A549 (cell line): ENCODE measurements at regions not wholly inside any gene's neighbourhood (a gene's known extent, or its start where the extent isn't known, plus 50 kb on each side); places are given as distances from the start of the nearest gene placed in this dataset.

Source experiments
- ATAC-seq, 2 experiments: fragments of 200-7000 bp in 1 of 2; fragments of >200 bp in 1 of 2; cut with Nextera tagmentation in 1 of 2; cut with Tn5 transposase in 1 of 2; 3 replicates each; pipeline versions ENCODE4 v1.8.0 to v1.9.1; 2018 to 2020; ENCODE audit warnings: mild to moderate bottlenecking in 1 of 2, moderate library complexity in 1 of 2
- CTCF ChIA-PET: fragments of 300-600 bp; sonication (Branson Sonifier 250); formaldehyde crosslinking; extraction: SDS; loops from one replicate; lab custom pipeline; 2021; ENCODE audit warnings: antibody characterized with exemption, inconsistent platforms; lab: Yijun Ruan, JAX
- POLR2A ChIA-PET: fragments of 350-600 bp; formaldehyde crosslinking; extraction: SDS; loops from one replicate; lab custom pipeline; 2021; ENCODE audit warnings: antibody characterized with exemption, inconsistent platforms; lab: Yijun Ruan, JAX
- DNase-seq, 2 experiments: peaks; one replicate each; pipeline versions ENCODE4 v3.0.0 to v3.0.0-alpha.2; 2011 to 2016; ENCODE audit warnings: low read depth in 1 of 2, low spot score in 1 of 2
- FAIRE-seq: peaks from 2 replicates; lab custom pipeline; 2011; peaks lifted over from hg19 to GRCh38; lab: Jason Lieb, UNC
- H3K27ac ChIP-seq, 2 experiments: fragments of >200 bp; sonication (Bioruptor Twin); formaldehyde crosslinking; 3 replicates each; pipeline ENCODE4 v1.5.1; 2016 to 2017
- H3K4me1 ChIP-seq: fragments of >200 bp; sonication (Bioruptor Twin); formaldehyde crosslinking; 3 replicates; pipeline ENCODE4 v1.6.1; 2016
- H3K4me2 ChIP-seq: fragments of >200 bp; sonication (Bioruptor Twin); formaldehyde crosslinking; 3 replicates; pipeline ENCODE4 v1.6.1; 2016
- H3K4me3 ChIP-seq: fragments of >200 bp; sonication (Bioruptor Twin); formaldehyde crosslinking; 3 replicates; pipeline ENCODE4 v1.5.1; 2016
- H3K9me3 ChIP-seq: fragments of >200 bp; sonication (Bioruptor Twin); formaldehyde crosslinking; 3 replicates; pipeline ENCODE4 v1.6.1; 2016
- BCL3 ChIP-seq: fragments of >200 bp; sonication (Bioruptor Twin); formaldehyde crosslinking; IDR thresholded peaks from 3 replicates; pipeline ENCODE4 v1.6.1; 2016
- CHD2 ChIP-seq: fragments of 150-350 bp; IDR thresholded peaks from 2 replicates; pipeline ENCODE4 v1.6.1; 2014; ENCODE audit warnings: low read length; ENCODE audit not compliant: partially characterized antibody
- CHD4 ChIP-seq: fragments of 200-600 bp; sonication (generic); IDR thresholded peaks from 2 replicates; pipeline ENCODE4 v1.6.1; 2016; ENCODE audit warnings: antibody characterized with exemption, mild to moderate bottlenecking, borderline replicate concordance
- E2F6 ChIP-seq: IDR thresholded peaks from 2 replicates; pipeline ENCODE4 v1.6.1; 2012; ENCODE audit warnings: low read depth, borderline replicate concordance
- ELK1 ChIP-seq: fragments of 150-350 bp; IDR thresholded peaks from 2 replicates; pipeline ENCODE4 v1.6.1; 2014; ENCODE audit warnings: low read depth, mild to moderate bottlenecking, low read length
- HES2 ChIP-seq: fragments of >200 bp; sonication (Bioruptor Twin); formaldehyde crosslinking; IDR thresholded peaks from 2 replicates; pipeline ENCODE4 v1.6.1; 2016
- HEYL ChIP-seq: fragments of 250-450 bp; sonication (Bioruptor Pico); IDR thresholded peaks from 2 replicates; pipeline ENCODE4 v1.8.0; 2021; ENCODE audit warnings: mild to moderate bottlenecking, moderate library complexity
- HMGXB4 ChIP-seq: fragments of 250-450 bp; sonication (Bioruptor Pico); IDR thresholded peaks from 2 replicates; pipeline ENCODE4 v1.5.0; 2021; ENCODE audit warnings: mild to moderate bottlenecking, moderate library complexity, borderline replicate concordance
- HOXB13 ChIP-seq: fragments of 250-450 bp; sonication (Bioruptor Pico); IDR thresholded peaks from 2 replicates; pipeline ENCODE4 v1.5.0; 2020; ENCODE audit warnings: low read depth, mild to moderate bottlenecking, moderate library complexity
- HOXB5 ChIP-seq: fragments of 250-450 bp; sonication (Bioruptor Pico); IDR thresholded peaks from 2 replicates; pipeline ENCODE4 v1.5.0; 2020; ENCODE audit warnings: mild to moderate bottlenecking, moderate library complexity
- MAFK ChIP-seq: fragments of 450-650 bp; IDR thresholded peaks from 2 replicates; pipeline ENCODE4 v1.6.1; 2014; ENCODE audit not compliant: partially characterized antibody
- MYC ChIP-seq: IDR thresholded peaks from 2 replicates; pipeline ENCODE4 v1.6.1; 2012; ENCODE audit warnings: mild to moderate bottlenecking, inconsistent platforms, low read length, improper control_type of control experiment, borderline replicate concordance
- NPAS2 ChIP-seq: fragments of 250-450 bp; sonication (Bioruptor Pico); IDR thresholded peaks from 2 replicates; pipeline ENCODE4 v1.8.0; 2022; ENCODE audit warnings: mild to moderate bottlenecking, moderate library complexity, borderline replicate concordance
- PBX3 ChIP-seq: IDR thresholded peaks from 2 replicates; pipeline ENCODE4 v1.6.1; 2012
- REST ChIP-seq: fragments of 200-600 bp; sonication (generic); IDR thresholded peaks from 2 replicates; pipeline ENCODE4 v1.6.1; 2016; ENCODE audit warnings: antibody characterized with exemption, mild to moderate bottlenecking, moderate library complexity
- TP53 ChIP-seq: fragments of 250-450 bp; sonication (Bioruptor Pico); IDR thresholded peaks from 2 replicates; pipeline ENCODE4 v1.5.0; 2021; ENCODE audit warnings: mild to moderate bottlenecking, moderate library complexity
- USF2 ChIP-seq: fragments of 450-650 bp; IDR thresholded peaks from 2 replicates; pipeline ENCODE4 v1.6.1; 2014; ENCODE audit warnings: antibody characterized with exemption
- ZC3H11A ChIP-seq: fragments of 450-650 bp; IDR thresholded peaks from 2 replicates; pipeline ENCODE4 v1.6.1; 2014; ENCODE audit warnings: antibody characterized with exemption, mild to moderate bottlenecking
- ZFP36 ChIP-seq: fragments of 450-650 bp; IDR thresholded peaks from 2 replicates; pipeline ENCODE4 v1.6.1; 2014; ENCODE audit warnings: borderline replicate concordance; ENCODE audit not compliant: partially characterized antibody
- ZNF302 ChIP-seq: fragments of 250-450 bp; sonication (Bioruptor Pico); IDR thresholded peaks from 2 replicates; pipeline ENCODE4 v1.9.0; 2021; ENCODE audit warnings: inconsistent platforms, mild to moderate bottlenecking, moderate library complexity
- WGBS: methylation state at CpG from one replicate; pipeline ENCODE4 v1.1.6; 2017; ENCODE audit errors: missing lambda C conversion rate; 5-methylcytosine and 5-hydroxymethylcytosine counted together

- FAIRE-seq (no peak), ATAC-seq (no peak), DNase-seq (no peak)
- CTCF ChIA-PET = no interaction called here
- no peak overlapping the region for H3K27ac ChIP-seq
- H3K4me2 ChIP-seq = no peak overlapping the region
- H3K9me3 ChIP-seq = no peaks in the 10 kb centered on the region
- 96% methylated on average over 15 of the region's 23 CpGs for WGBS
- TF ChIP-seq USF2 (no peak), HES2 (no peak), BCL3 (no peak), ZFP36 (no peak), HMGXB4 (no peak), ZC3H11A (no peak), MAFK (no peak), HEYL (CRISPR knock-in tag) (no peak), CHD4 (no peak), ZNF302 (CRISPR knock-in tag) (no peak), REST (no peak), PBX3 (no peak), MYC (no peak), ELK1 (no peak), HOXB13 (no peak), HOXB5 (CRISPR knock-in tag) (no peak), E2F6 (no peak), TP53 (CRISPR knock-in tag) (no peak), NPAS2 (no peak), CHD2 (no peak)
- peaks cover 5% of the 10 kb centered on the region; the same call in 1 of the 3 replicates for H3K4me1 ChIP-seq
- H3K4me3 ChIP-seq = no peak overlapping the region
- POLR2A ChIA-PET = interaction anchor here (0.6 kb wide), 1 partner anchor 95 kb away, joined by 8 read pairs; no protein-coding TSS in a partner anchor
These were observed 63.9 kb upstream of the PDE10A start for GRCh38 chr6:165726965-165727381.
